ENCODE measurements at regions not wholly inside any gene's neighbourhood (a gene's known extent, or its start where the extent isn't known, plus 50 kb on each side); places are given as distances from the start of the nearest gene placed in this dataset.
"Not testable (repeated sequence)": the region's sequence is repeated elsewhere in the genome, so short reads cannot be mapped to it uniquely, and the experiment has no call there.

DNA sequence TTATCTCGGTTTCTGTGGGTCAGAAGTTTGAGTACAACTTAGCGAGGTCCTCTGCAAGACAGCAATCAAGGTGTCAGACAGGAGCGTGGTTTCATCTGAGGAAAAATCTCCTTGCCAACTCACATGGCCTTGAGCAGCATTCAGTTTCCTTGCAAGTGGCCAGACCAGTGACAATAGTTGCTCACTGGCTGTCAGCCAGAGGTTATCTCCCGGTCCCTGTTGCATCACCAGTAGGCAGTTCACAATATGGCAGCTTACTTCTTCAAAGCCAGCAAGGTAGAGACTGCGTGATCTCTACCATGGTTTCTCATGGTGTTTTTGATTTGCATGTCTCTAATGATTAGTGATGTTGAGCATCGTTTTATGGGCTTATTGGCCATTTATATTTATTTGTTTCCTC lies 143.8 kb upstream of the DAAM1 start:
- no peak for DNase-seq (ENCODE audit: low spot score)

DNA sequence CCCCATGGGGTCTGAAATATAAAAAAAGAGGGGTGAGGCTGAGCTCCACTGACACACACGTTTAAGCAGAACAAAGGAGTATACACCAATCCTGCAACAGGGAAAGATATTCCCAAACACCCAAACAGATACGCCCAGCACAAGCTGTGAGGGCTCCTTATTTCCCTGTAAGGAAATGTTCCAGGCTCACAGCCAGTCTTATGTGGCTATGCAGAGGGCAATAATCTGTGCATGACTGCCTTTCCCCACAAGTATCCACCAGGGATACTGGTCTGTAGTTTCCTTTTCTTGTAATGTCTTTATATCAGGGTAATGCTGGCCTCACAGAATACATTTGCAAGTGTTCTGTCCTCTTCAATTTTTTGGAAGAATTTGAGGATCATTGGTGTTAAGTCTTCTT lies 141.7 kb upstream of the DAAM1 start:
- no peak for FAIRE-seq
- no peak for DNase-seq (ENCODE audit: low spot score)

More for the DNA sequence above, 143.8 kb upstream of the DAAM1 start:
- FAIRE-seq = no peak

DNA sequence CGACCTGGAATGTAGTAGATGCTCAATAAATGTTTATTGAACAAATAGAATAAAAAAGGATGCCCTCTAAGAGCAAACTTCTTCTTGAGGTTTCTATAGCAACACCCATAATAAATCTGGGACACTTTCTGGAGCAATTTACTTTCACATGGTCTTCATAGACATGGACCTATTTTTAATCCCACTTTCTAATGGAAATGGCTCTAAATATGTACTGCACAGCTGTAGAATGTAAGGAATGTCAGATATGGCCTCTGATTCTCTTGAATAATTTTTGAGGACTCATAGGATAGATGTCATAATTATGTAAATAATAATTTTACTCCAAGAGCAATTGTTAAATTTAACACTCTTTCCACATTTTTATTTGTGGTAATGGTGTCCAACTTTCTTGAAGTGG lies 133.5 kb upstream of the DAAM1 start:
- no peak for FAIRE-seq
- no peak for DNase-seq (ENCODE audit: low spot score)

DNA sequence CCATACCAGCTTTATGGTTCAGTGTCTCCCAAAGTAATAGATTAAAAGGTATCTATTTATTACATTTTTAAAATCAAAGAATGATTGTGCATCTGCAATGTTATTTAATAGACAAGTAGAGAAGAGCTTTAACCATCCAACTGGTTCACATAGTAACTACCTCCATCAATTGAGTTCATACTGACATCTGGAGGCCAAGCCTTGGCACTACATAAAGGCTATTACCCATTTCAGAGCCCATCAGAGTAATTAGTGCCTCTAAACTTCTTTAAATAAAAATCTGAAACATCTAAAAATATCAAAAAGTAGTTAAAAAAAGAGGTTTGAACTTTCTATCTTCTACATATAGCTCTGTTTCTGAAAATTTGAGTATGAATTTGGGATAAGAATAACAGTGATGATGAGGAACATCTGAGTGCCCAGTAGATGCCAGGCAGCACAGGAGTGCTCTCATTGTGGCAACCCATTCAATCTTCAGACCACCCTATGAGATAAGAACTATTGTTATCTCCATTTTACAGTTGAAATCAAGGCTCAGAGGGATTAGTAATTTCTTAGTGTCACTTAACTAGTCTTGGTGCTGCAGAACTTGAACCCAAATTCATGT lies 132.9 kb upstream of the DAAM1 start:
- FAIRE-seq (no peak), DNase-seq (ENCODE audit: low spot score) (no peak)

DNA sequence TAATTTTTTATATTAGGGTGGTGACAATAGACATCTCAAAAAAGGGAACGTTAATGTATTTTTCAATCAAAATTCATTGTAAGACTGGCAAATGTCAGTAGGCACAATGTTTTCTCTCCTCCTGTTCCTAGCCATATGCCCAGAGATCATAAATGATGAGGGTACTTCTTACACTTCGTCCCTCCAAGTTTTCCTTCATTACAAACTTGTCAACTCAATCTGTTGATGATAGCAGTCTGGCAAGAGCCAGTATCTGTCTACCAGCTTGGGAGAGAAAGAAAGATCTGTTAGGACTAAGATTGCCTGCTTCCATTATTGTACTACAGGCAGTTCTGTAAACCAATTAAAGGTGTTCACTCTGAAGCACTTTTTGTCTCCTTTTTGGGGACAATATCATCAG lies 130.9 kb upstream of the DAAM1 start:
- FAIRE-seq (no peak), DNase-seq (ENCODE audit: low spot score) (no peak)

DNA sequence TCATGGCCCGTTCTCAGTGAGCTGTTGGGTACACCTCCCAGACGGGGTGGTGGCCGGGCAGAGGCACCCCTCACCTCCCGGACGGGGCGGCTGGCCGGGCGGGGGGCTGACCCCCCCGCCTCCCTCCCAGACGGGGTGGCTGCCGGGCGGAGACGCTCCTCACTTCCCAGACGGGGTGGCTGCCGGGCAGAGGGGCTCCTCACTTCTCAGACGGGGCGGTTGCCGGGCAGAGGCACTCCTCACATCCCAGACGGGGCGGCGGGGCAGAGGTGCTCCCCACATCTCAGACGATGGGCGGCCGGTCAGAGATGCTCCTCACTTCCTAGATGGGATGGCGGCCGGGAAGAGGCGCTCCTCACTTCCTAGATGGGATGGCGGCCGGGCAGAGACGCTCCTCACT lies 129.7 kb upstream of the DAAM1 start:
- DNase-seq (ENCODE audit: low spot score); FAIRE-seq: not testable (repeated sequence)

DNA sequence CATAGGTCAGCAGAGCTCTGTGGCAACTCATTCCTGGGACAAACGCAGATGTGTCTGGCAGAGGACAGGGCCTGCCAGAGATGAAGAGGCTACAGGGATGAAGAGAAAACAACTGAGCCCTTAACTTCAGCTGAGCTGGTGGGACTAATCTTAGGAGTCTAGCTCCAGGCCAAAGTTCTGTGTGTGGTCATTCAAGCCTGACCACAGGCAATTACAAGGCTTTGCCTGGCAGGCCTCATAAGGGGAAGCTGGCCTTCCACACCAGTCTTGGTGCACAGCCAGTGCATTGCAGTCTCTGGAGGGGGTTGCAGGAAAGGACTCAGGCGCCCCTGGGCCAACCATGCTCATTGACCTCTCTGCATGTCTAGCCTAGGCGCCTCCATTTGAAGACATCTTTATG lies 127.6 kb upstream of the DAAM1 start:
- no peak for FAIRE-seq
- DNase-seq (ENCODE audit: low spot score) = peak; percentile 24

DNA sequence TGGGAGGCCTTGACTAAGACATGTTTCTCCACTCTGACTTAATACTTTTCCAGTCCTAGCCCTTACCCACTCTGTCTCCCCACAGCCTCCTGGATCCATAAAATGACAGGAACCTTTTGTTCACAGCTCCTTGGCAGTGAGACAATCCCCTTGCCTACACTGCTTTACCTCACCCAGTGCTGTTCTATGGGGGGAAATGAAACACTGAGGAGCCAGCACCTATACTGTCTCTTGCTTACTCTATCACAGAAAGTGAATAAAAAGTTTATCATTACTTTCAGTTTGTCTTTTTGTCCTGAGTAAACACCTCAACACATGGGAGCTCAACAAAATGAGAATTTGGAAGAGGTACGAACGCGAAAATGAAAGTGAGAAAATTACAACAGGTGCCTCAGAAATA lies 127.2 kb upstream of the DAAM1 start:
- DNase-seq (ENCODE audit: low spot score) (no peak), FAIRE-seq (no peak)

DNA sequence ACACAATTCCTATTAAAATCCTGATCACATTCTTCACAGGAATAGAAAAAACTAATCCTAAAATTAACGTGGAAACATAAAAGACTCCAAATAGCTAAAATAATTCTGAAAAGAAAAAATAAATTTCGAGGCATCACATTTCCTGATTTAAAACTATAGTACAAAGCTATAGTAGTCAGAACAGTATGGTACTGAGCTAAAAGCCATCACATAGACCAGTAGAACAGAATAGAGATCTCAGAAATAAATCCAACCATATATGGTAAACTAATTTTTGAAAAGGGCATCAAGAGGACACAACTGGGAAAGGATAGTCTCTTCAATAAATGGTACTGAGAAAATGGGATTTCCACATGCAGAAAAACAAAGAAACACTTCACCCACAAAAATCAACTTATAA lies 125.2 kb upstream of the DAAM1 start:
- FAIRE-seq (no peak), DNase-seq (ENCODE audit: low spot score) (no peak)

DNA sequence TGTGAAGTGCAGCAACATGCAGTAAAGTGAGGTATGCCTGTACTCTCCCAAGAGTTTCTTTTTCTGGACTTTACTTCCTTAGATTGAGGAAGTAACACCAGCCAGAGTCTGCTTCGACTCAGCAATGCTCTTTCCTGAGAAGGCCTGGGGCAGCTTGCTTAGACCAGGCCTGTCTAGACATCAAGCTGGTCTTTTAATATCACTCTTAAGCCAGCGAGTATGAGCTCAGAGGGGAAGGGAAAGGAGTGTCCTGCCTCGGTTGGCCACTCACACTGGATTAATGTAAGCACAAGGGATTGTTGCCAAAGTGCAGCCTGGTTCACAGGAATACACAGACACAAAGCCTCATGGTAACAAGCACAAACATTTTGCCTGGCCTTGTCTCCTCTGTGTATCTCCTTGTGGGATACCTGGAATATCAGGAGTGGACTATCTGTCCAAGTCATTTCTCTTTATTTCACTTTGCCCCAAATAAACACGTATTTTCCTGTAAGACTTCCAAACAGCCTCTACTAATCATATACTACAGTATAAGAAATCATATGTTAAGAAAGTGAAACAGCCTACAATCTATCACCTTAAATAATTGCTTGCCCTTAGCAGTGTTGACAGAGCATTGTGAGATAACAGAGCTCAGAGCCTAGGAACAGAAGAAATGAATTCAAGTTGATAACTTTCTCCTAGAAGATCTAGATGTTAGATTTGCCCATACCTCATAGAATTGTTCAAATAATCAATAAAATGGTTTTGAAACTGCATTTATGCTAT lies 121.2 kb upstream of the DAAM1 start:
- FAIRE-seq (no peak), DNase-seq (ENCODE audit: low spot score) (no peak)

DNA sequence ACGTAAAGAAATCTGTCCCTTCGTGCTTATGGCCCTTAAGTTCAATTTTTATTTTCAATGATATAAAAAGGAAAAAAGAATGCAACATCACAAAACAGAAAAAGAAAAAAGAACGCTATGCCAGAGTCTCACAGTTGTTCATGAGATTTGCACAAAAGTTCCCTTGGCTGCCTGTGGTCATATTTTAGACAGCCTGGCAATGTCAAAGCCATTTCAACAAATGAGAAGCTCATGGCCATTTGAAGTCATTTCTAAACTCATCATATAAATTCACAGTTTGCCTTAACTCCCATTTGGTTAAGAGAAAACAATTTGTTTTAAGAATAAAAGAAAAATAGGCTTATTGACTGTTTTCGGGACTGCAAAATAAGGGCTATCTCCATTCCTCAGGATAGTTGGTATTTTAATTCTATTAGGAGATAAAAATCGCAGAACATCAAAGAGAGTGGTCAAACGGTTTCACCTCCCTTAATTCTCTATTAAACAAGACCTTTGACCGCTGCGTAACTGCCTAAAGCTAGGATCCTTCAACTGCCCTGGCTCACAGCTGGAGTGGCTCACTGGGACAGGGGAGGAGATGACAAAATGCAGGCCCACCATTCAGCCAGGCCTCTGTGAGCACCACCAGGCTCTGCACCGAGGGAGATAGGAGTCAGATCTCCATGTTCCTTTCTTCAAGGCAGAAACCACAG lies 119.2 kb upstream of the DAAM1 start:
- FAIRE-seq (no peak), DNase-seq (ENCODE audit: low spot score) (no peak)

DNA sequence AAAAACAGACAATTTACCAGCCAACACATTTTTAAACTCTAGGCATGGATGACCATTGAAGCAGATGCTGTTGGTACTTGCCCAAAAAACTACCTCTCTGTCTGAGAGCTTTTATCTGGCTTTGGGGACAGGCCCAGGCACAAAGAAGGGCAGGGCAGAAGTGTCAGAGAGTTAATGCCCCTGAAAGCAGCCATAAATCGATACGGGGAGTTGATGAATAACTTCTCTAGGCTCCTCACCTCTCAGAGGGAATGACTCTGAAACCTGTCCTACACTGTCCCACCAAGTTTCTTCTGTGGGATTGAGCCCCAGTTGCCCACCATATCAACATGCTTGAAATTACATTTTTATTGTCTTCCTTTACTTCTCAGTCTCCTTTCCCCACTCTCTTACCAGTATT lies 113.0 kb upstream of the DAAM1 start:
- DNase-seq (ENCODE audit: low spot score) (no peak), FAIRE-seq (no peak)

DNA sequence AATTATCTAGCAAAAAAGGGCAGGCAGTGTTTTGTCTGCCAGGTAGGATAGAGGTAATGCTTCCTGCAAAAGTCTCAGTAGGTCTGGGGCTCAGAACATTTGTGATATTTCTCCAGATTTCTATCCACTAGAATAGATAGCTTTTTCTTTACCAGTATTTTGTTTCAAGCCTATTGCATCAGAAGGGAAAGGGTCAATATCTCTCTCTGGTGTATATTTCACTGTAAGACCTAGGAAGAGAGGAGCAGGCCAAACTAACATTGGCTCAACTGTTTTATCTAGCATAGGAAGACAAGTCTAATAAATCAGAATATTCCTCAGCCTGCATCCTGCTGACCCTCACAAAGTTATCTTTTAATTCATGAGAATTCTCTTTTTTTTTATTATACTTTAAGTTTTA lies 106.7 kb upstream of the DAAM1 start:
- DNase-seq (ENCODE audit: low spot score) (no peak), FAIRE-seq (no peak)

DNA sequence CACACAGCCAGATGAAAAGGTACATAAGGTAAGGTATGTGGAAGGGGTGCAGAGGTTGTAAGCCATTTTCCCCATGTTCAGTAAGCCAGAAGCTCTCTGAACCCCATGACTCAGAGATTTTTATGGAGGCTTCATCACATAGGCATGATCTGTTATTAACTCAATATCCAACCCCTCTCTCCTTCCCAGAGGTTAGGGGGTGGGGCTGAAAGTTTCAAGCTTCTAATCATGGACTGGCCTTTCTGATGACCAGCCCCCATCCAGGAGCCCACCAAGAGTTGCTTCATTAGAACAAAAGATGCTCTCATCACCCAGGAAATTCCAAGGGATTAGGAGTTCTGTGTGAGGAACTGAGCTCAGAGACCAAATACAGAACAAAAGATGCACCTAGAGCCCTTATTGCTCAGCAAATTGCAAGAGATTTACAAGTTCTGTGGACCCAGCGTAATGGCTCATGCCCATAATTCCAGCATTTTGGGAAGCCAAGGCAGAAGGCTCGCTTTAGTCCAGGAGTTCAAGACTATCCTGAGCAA lies 103.2 kb upstream of the DAAM1 start:
- FAIRE-seq (no peak), DNase-seq (ENCODE audit: low spot score) (no peak)

DNA sequence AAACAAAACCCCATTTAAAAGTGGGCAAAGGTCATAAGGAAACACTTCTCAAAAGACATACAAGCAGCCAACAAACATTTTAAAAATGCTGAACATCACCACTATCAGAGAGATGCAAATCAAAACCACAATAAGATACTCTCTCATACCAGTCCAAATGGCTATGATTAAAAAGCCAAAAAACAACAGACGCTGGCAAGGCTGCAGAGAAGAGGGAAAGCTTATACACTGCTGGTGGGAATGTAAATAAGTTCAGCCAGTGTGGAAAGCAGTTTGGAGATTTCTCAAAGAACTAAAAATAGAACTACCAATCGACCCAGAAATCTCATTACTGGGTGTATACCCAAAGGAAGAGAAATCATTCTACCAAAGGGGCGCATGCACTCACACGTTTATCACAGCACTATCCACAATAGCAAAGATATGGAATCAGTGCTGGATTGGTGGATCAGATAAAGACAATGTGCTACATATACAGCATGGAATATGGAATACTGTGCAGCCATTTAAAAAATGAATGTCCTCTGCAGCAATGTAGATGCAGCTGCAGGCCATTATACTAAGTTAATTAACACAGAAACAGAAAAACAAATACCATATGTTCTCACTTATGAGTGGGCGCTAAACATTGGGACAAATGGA lies 102.1 kb upstream of the DAAM1 start:
- DNase-seq (ENCODE audit: low spot score) (no peak), FAIRE-seq (no peak)

DNA sequence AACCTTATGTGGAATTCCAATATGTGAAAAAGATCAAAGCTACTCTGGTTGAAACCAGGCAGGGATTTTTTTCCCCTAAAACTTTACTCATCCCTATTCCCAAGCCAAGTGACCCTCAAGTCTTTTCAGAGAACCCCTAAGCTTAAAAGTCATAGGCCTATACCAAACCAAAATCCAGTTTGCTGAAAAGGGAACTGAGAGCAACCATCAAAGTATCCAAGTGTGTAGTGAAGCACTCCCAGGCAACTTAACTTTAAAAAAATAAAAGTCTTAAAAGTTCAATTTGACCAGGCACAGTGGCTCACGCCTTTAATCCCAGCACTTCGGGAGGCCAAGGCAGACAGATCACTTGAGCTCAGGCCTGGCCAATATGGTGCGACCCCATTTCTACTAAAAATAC lies 101.2 kb upstream of the DAAM1 start:
- DNase-seq (ENCODE audit: low spot score) = no peak
- no peak for FAIRE-seq

DNA sequence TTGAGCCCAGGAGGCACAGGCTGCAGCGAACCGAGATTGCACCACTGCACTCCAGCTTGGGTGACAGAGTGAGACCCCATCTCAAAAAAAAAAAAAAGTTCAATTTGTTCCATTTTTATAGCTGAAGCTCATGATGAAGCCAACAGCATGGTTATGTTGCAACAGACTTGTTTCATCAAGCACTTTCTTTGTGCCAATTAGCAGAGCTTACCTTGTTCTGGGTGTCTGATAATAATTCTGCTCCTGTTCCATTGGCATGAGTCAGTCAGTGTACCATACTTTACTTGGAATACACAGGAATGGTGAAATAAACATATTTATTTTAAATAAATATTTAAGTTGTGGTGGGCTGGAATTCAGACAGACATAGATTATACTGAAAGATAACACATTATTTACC lies 100.8 kb upstream of the DAAM1 start:
- DNase-seq (ENCODE audit: low spot score) (no peak), FAIRE-seq (no peak)

DNA sequence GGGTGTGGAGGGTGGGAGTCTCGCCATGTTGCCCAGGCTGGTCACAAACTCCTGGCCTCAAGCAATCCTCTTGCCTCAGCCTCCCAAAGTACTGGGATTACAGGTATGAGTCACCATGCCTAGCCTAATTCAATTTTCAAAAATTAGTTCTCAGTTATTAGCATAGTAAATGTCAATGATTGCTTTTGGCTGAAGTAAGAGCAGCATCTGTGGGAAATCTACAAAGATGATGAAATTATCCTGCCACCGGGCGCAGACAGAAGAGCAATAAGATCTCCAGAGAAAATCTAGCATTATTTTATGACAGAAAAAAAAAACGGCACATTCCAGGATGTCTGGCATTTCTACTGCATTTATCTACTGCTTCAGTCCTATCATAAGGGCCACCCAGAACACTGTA lies 97.9 kb upstream of the DAAM1 start:
- FAIRE-seq (no peak), DNase-seq (ENCODE audit: low spot score) (no peak)

DNA sequence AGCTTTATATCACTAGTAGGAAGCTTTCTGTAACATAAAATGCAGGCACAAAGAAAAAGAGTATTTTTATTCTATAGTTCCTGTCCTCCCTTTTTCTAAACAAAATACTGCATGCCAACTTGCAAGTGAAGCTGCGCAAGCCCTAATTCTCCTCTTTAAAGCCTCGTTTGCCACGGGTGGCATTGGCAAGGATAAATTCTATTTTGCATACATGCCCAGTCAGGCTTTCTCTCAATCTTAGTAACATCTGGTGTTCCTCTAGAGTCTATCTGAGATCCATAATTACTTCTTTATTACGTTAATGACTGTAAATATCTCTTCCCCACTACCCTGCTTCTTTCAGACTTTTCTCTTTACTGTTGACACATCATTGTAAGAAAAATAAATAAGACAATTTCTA lies 97.1 kb upstream of the DAAM1 start:
- no peak for FAIRE-seq
- DNase-seq (ENCODE audit: low spot score) = no peak

DNA sequence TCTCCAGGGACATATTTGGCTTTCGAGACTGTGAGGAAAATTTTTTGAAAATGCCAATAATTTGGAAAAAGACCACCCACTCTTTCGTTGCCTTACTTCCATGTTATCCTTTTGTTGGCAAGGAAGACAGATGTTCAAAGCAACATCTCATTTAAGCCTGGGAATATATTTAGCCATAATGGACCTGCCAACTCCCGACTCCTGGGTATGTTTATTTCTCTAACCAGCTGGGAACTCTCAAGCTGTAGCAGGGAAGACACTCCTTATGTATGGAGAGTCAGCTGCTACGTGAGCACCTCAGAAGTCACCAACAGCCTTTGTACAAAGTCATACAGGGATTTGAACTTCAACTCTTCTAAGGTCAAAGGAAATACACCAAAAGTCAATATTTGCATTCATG lies 96.5 kb upstream of the DAAM1 start:
- FAIRE-seq (no peak), DNase-seq (ENCODE audit: low spot score) (no peak)

DNA sequence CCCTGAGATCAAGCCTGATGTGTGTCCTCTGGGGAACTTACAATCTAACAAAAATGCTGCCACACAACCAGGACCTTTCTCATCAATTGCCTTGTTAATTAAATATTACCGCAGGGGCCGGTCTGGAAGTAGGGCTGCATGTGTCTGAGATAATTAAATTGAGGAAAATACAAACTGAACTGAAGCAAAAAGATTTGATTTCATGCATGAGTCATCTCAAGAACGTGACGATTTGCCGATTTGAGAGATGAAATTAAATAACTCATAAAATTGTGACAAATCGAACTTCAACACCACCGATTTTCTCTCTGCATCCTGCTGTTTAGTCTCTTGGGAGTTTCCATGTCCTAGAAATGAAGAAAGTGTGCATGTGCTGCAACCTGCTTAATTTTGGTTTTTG lies 94.6 kb upstream of the DAAM1 start:
- no peak for DNase-seq (ENCODE audit: low spot score)
- FAIRE-seq = no peak

DNA sequence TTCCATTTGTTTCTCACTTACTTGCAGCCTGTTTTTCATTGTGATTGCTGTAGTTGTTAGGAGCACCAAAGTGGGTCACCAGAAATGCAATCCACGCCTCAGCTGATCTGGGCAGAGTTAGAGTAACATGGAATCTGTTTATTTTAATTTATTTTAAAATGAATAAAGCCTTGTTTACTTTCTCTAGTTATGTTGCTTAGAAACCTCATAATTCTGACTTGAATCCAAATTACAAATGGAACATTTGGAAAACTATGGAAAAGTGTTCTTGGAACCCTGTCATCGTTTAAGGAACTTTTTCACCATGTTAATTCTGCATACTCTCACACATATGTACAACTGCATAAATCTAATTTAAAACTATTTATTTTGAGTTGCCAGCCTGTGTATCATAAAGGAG lies 92.2 kb upstream of the DAAM1 start:
- DNase-seq (ENCODE audit: low spot score) (no peak), FAIRE-seq (no peak)

All from RCC 7860 (cell line).